ENCODE measurements at regions not wholly inside any gene's neighbourhood (a gene's known extent, or its start where the extent isn't known, plus 50 kb on each side); places are given as distances from the start of the nearest gene placed in this dataset.

- no peak for DNase-seq
These were observed 53.7 kb upstream of the ZNF32 start for GRCh38 chr10:43702213-43702935.

- DNase-seq = no peak
These were observed 52.6 kb upstream of the ZNF32 start for GRCh38 chr10:43701295-43701694.

- DNase-seq = no peak
These were observed 51.6 kb upstream of the ZNF32 start for GRCh38 chr10:43700306-43700705.

- DNase-seq = no peak
These were observed 50.8 kb upstream of the ZNF32 start for GRCh38 chr10:43699516-43699915.

All from cerebellar nuclear complex (tissue), 1 donor.